LNCaP clone FGC (cell line): ENCODE measurements at regions not wholly inside any gene's neighbourhood (a gene's known extent, or its start where the extent isn't known, plus 50 kb on each side); places are given as distances from the start of the nearest gene placed in this dataset.
"Not testable (repeated sequence)": the region's sequence is repeated elsewhere in the genome, so short reads cannot be mapped to it uniquely, and the experiment has no call there.

ENCODE experiments used
- DNase-seq: peaks from one replicate; pipeline ENCODE4 v3.0.0-alpha.2; 2011; ENCODE audit warnings: low read depth
- H3K4me3 ChIP-seq: 2 replicates; pipeline ENCODE4 v1.5.1; 2011; ENCODE audit warnings: mild to moderate bottlenecking, low read depth, low read length, control low read depth
- TF ChIP-seq, protein P1 (sequence below): IDR thresholded peaks from 2 replicates; pipeline ENCODE4 v1.5.1; 2012; ENCODE audit warnings: mild to moderate bottlenecking; ENCODE audit not compliant: control insufficient read depth, insufficient read depth; ENCODE audit errors: extremely low read depth

DNA sequence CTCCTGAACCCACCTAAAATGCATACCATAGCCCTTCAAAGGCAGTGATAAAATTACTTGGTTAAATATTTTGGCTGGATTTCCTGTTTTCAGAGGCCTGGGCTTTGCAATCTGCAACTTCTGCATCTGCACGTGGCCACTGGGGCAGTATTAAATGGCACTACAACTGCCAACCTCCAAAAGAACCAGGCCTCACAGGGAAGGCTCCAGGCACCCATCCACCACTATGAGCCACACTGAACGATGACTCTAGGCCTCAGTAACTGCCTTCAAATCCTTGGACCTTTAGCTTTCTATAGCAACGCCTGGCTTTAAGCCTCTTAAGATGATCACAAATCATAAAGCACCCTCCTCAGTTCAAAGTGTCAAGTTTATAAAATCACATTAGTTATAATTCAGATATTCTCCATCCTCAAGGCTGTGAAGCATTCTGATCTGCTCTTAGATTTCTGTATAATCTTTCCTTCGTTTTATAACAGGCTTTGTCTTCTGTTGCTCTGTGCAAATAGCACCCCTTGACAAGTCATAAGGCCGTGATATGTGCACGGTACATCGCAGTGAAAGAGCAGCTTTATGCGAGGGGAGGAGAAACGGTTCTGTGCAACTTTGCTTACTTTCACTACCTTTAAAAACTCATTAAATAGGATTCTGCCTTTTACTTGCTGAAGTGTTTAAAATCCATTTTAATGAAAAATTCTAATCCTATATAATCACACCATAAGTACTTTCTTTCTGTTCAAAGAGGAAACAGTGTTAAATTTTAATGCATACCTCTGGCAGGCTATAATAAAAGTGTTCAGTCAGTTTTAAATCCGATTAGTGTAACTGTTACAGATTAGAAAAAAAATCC, 196.4 kb upstream of the G2E3 start:
- TF ChIP-seq, protein P1, sequence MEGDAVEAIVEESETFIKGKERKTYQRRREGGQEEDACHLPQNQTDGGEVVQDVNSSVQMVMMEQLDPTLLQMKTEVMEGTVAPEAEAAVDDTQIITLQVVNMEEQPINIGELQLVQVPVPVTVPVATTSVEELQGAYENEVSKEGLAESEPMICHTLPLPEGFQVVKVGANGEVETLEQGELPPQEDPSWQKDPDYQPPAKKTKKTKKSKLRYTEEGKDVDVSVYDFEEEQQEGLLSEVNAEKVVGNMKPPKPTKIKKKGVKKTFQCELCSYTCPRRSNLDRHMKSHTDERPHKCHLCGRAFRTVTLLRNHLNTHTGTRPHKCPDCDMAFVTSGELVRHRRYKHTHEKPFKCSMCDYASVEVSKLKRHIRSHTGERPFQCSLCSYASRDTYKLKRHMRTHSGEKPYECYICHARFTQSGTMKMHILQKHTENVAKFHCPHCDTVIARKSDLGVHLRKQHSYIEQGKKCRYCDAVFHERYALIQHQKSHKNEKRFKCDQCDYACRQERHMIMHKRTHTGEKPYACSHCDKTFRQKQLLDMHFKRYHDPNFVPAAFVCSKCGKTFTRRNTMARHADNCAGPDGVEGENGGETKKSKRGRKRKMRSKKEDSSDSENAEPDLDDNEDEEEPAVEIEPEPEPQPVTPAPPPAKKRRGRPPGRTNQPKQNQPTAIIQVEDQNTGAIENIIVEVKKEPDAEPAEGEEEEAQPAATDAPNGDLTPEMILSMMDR: no peak
- no peak for DNase-seq
- no peak overlapping the region for H3K4me3 ChIP-seq

DNA sequence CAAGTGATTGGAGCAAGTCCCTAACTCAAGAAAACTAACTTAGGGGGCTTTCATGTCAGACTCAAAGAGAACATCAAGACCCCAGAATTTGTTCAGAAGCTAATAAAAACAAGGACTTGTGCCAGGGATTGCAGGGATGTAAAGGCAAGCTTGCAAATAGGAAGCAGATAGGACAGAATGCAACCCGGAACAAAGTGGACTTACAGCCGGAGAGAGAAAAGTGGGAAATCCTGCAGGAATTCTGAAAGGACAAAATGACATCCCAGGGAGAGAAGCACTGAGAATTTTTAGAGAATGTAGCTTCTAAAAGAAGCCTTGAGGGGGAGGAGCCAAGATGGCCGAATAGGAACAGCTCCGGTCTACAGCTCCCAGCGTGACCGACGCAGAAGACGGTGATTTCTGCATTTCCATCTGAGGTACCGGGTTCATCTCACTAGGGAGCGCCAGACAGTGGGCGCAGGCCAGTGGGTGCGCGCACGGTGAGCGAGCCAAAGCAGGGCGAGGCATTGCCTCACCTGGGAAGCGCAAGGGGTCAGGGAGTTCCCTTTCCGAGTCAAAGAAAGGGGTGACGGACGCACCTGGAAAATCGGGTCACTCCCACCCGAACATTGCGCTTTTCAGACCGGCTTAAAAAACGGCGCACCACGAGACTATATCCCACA, 195.6 kb upstream of the G2E3 start:
- DNase-seq, H3K4me3 ChIP-seq: not testable (repeated sequence)

DNA sequence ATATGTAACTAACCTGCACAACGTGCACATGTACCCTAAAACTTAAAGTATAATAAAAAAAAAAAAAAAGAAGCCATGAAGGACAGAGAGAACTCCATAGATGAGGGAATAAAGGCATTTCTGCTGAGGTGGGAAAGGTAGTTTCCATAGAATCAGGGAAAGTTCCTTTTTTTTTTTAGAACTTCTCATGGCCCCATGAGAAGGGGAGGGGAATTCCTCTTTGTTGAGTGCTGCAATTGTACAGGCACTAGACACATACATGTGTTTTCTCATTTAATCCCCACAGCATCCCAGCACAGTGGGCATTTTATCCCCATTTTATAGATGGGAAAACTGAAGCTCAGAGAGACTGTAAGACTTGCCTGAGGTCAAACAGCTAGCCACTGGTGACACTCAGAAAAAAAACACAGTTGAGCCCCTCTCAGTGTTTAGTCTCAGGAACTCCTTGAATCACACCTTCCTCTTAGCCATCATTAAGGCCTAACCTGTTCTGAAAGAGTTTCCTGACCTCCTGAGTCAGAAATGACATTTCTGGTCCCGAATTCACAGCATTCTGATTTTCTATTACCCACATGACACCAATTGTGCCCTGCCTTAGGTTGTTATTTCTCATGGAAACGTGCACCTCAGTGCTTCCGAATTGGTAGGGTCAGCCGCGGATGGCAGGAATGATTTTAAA, 189.3 kb upstream of the G2E3 start:
- no peak for DNase-seq
- TF ChIP-seq, protein P1: no peak
- no peak overlapping the region for H3K4me3 ChIP-seq

DNA sequence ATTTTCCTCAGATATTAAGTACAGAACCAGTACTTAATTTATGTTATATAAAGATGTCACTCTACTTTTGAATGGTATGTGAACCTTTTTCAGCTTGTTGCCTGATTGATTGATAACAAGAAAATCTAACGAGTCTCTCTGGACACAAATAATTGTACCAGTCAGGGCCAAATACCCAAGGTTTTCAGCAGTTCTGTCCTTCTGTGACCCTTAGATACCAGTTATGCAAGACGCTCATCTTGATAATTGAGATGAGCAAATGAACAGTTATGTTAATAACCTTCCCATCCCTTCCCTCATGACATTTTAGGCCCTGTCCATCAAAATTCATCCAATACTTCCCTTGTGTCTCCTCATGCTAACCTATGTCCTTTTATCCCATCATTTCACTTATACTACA, 185.9 kb upstream of the G2E3 start:
- TF ChIP-seq, protein P1: no peak
- no peak overlapping the region for H3K4me3 ChIP-seq
- no peak for DNase-seq

DNA sequence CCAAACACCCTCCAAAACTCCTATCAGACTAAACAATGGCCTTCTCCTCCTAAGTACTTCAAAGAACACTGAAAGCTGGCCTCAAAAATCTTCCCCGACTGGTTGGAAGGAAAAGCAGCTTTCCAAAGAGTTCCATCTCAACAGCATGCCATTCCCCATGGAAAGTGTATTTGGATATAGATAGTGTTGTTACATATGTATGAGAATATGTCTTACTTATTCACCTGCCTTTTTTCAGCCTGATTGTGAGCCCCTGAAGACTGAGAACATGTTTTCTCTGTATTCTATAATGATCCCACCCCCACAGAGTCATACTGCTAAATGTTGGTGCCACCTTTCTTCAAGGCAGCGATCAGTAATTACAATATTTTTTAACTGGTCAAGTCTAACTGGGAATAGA, 185.4 kb upstream of the G2E3 start:
- TF ChIP-seq, protein P1: no peak
- no peak for DNase-seq
- no peak overlapping the region for H3K4me3 ChIP-seq

DNA sequence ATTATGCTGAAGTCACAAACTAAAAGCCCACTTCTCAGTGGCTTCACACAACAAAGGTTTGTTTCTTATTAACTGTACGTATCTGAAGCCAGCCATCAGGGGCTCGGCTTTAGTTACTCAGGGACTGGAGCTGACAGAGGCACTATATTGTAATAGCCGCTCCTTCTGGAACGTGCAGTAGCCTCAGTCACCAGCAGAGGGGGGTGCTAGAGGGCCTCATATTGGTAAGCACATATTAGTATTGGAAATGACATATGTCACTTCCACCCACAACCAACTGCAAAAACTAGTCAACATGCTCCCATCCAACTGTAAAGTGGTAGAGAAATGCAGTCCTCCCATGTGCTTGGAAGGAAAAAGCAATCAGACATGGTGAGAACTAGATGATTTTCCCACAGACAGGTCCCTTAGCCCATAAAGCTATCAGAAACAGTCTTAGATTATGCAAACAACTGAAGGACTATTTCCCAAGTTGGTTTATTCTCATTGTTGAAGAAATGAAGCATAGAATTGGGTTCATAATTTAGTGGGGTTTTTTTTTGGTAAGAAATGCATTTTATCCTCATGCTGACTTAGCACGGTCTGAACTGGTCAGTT, 183.6 kb upstream of the G2E3 start:
- TF ChIP-seq, protein P1: peak; percentile 84
- DNase-seq: peak; percentile 22
- no peak overlapping the region for H3K4me3 ChIP-seq
